ENCODE measurements at regions not wholly inside any gene's neighbourhood (a gene's known extent, or its start where the extent isn't known, plus 50 kb on each side); places are given as distances from the start of the nearest gene placed in this dataset.
"Not testable (repeated sequence)": the region's sequence is repeated elsewhere in the genome, so short reads cannot be mapped to it uniquely, and the experiment has no call there.

DNA sequence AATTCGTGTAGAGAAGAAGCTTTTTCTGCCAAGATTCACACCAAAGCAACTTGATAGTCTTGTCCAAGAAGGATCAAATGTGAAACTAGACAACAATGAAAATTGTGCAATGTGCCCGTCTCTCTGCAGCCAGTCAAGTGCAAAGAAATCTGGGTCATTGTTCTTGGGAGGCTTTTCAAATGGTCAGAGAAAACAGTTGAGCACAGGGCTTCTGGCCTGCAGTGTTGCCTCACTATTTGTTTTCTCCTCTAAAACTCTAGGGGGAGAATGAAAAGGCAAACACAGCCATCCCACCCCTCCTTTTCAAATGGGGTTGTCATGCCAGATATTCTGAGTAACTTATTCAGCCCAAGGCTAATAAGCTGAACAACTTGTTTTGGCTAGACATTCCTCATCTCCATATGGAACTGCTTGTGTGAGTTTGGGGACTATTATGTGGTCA lies 417.6 kb upstream of the CDIN1 start:
- H3K27ac ChIP-seq: no peak overlapping the region
- intact Hi-C loops (cut with DNase I): no loop called here

DNA sequence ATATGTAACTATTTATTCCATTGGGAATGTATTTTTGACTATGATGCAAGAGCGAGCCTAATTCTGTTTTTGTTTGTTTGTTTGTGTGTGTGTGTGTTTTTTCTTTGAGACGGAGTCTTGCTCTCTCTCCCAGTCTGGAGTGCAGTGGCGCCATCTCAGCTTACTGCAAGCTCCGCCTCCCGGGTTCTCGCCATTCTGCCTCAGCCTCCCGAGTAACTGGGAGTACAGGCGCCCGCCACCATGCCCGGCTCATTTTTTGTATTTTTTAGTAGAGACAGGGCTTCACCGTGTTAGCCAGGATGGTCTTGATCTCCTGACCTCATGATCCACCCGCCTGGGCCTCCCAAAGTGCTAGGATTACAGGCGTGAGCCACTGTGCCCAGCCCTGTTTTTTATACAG lies 415.4 kb upstream of the CDIN1 start:
- H3K4me1 ChIP-seq; DNase-seq; H3K27ac ChIP-seq; H3K36me3 ChIP-seq; H3K4me3 ChIP-seq; intact Hi-C loops (cut with DNase I); ATAC-seq; H3K27me3 ChIP-seq (ENCODE audit: low read depth); H3K9me3 ChIP-seq: not testable (repeated sequence)

More for the DNA sequence above, 417.6 kb upstream of the CDIN1 start:
- Histone ChIP-seq H3K36me3 (no peaks in the 10 kb centered on the region), H3K4me1 (peaks cover 7% of the 10 kb centered on the region), H3K9me3 (no peaks in the 10 kb centered on the region), H3K4me3 (no peak overlapping the region), H3K27me3 (ENCODE audit: low read depth) (no peaks in the 10 kb centered on the region)
- no peak for DNase-seq
- TF ChIP-seq, protein P1, sequence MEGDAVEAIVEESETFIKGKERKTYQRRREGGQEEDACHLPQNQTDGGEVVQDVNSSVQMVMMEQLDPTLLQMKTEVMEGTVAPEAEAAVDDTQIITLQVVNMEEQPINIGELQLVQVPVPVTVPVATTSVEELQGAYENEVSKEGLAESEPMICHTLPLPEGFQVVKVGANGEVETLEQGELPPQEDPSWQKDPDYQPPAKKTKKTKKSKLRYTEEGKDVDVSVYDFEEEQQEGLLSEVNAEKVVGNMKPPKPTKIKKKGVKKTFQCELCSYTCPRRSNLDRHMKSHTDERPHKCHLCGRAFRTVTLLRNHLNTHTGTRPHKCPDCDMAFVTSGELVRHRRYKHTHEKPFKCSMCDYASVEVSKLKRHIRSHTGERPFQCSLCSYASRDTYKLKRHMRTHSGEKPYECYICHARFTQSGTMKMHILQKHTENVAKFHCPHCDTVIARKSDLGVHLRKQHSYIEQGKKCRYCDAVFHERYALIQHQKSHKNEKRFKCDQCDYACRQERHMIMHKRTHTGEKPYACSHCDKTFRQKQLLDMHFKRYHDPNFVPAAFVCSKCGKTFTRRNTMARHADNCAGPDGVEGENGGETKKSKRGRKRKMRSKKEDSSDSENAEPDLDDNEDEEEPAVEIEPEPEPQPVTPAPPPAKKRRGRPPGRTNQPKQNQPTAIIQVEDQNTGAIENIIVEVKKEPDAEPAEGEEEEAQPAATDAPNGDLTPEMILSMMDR (IDR thresholded peaks at IDR 0.05): no peak
- ATAC-seq: peak; percentile 50 to 72

DNA sequence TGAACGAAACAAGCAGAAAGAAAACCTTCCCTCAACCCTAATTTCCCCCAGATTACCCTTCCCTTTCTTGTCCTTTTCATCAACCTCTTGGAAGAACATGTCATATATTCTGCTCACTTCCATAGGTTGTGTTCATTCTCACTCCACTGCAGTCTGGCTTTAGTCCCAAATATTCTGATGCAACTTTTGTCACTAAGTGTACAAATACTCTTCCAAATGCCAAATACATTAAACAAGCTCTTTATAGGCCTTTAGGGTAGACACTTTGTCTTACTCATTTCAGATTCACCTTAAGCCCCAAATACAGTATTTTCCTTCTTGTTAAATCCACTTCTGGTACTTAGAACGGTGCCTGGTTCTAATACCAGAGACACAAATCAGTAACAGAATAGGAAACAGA lies 406.5 kb upstream of the CDIN1 start:
- intact Hi-C loops (cut with DNase I): no loop called here

DNA sequence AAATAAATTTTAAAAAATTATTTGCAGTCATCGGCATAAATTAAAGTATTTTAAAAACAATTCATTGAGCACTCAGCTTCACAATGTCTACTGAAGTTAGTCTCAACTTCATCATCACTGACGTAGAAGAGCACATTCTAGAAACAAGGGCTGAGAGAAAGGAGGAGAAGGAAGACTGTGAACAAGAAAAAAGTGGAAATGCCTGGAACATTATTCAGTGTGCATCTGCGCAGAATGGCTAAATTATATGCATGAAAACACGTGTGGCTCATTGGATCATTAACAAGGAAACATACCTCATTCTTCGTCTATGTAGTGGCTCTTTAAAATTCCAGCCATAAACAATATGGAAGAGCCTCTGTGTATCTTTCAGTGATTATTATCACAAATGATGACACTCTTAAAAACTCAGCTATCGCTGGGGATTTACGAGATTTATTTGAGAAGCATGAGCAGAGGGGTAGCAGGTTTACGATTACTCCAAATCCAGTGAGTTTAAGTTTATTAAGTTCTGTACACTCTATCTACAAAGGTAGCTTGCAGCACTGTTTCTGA lies 404.2 kb upstream of the CDIN1 start:
- H3K9me3 ChIP-seq: no peaks in the 10 kb centered on the region
- no peaks in the 10 kb centered on the region for H3K36me3 ChIP-seq
- no peak overlapping the region for H3K4me3 ChIP-seq
- no peak overlapping the region for H3K27ac ChIP-seq
- DNase-seq (no peak), ATAC-seq (no peak)
- TF ChIP-seq, protein P1 (IDR thresholded peaks at IDR 0.05): no peak
- no peaks in the 10 kb centered on the region for H3K27me3 ChIP-seq (ENCODE audit: low read depth)
- peaks cover 22% of the 10 kb centered on the region for H3K4me1 ChIP-seq
- intact Hi-C loops (cut with DNase I): no loop called here

More for the DNA sequence above, 406.5 kb upstream of the CDIN1 start:
- ATAC-seq (no peak), DNase-seq (no peak)
- H3K4me1 ChIP-seq: peaks cover 18% of the 10 kb centered on the region
- H3K27ac ChIP-seq: no peak overlapping the region
- no peaks in the 10 kb centered on the region for H3K36me3 ChIP-seq
- no peak overlapping the region for H3K4me3 ChIP-seq
- H3K27me3 ChIP-seq (ENCODE audit: low read depth): no peaks in the 10 kb centered on the region
- TF ChIP-seq, protein P1 (IDR thresholded peaks at IDR 0.05): no peak
- no peaks in the 10 kb centered on the region for H3K9me3 ChIP-seq

DNA sequence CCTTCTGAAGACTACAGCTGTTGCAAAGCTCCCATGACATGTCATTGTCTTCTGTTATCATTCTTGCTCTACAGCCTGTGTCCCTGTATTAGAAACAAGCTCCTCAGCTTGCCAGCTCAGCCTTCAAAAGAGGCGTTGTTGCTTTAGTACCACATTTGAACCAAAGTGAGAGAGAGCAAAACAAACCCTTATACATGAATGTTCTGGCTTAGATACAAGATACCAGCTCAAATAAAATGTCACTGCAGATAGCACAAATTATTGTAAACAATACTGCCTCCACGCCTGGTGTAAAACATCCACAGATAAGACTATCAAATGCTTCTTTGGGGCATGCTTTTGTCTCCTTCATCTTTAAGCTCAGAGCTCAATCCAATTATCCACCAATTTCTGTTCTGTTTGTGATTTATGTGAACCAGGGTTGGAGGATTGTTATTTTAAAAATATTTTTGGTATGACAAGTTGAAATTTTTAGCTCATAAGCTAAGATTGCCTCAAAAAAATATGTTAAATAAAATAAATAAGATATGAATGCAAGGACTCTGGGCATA lies 403.6 kb upstream of the CDIN1 start:
- ATAC-seq: no peak
- intact Hi-C loops (cut with DNase I): no loop called here
- Histone ChIP-seq H3K9me3 (no peaks in the 10 kb centered on the region), H3K4me1 (peaks cover 22% of the 10 kb centered on the region), H3K27me3 (ENCODE audit: low read depth) (no peaks in the 10 kb centered on the region), H3K4me3 (no peak overlapping the region), H3K27ac (no peak overlapping the region), H3K36me3 (no peaks in the 10 kb centered on the region)
- TF ChIP-seq, protein P1 (IDR thresholded peaks at IDR 0.05): no peak
- no peak for DNase-seq

DNA sequence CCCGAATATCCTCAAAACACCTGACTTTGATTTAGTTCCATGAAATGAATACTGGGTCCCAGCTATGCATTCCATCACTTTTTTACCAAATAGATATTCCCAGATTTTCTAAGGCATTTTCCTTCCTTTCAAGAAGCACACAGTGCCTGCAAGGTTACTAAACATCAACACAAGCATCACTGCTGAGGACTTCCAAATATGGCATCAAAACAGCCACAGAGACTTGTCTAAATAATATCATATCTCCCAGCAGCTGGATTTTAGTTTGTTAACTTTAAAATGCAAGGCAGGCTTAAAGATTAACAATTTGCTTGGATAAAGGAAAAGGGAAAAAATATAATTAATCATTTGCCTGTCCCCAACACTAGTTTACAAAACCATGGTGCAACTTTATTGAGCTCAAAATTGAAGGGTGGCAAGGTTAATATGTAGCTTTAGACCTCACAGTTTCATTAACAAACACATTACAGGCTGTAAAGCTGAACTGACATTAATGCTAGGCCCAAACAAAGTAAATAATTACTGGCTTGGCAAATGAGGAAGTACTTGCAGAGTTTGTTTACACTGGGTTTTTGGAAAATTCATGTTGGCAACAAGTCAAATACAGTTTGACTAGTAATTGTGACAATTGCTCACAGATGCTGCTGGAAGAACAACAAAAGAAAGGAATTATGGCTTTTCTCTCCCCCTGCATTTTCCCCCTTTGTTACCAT lies 401.7 kb upstream of the CDIN1 start:
- ATAC-seq (peak; percentile 45 to 68), DNase-seq (no peak)
- TF ChIP-seq, protein P1 (IDR thresholded peaks at IDR 0.05): no peak
- Histone ChIP-seq H3K36me3 (no peaks in the 10 kb centered on the region), H3K4me3 (no peak overlapping the region), H3K27me3 (ENCODE audit: low read depth) (no peaks in the 10 kb centered on the region), H3K4me1 (peaks cover 22% of the 10 kb centered on the region), H3K9me3 (no peaks in the 10 kb centered on the region), H3K27ac (peak overlapping the region; percentile 0)
- intact Hi-C loops (cut with DNase I): no loop called here
